ENCODE measurements at regions not wholly inside any gene's neighbourhood (a gene's known extent, or its start where the extent isn't known, plus 50 kb on each side); places are given as distances from the start of the nearest gene placed in this dataset.
"Not testable (repeated sequence)": the region's sequence is repeated elsewhere in the genome, so short reads cannot be mapped to it uniquely, and the experiment has no call there.

GRCh38 chr4:163077680-163078079, 89.0 kb downstream of the NAF1 start:
- no peak for DNase-seq

GRCh38 chr4:163072222-163072621, 94.5 kb downstream of the NAF1 start:
- no peak for DNase-seq

- no peak for DNase-seq
Measured at GRCh38 chr4:163071308-163071707, 95.4 kb downstream of the NAF1 start.

- DNase-seq: no peak
Measured at GRCh38 chr4:163070023-163070422, 96.7 kb downstream of the NAF1 start.

GRCh38 chr4:163063891-163064290, 102.8 kb downstream of the NAF1 start:
- no peak for DNase-seq

- no peak for DNase-seq
Measured at GRCh38 chr4:163048447-163048846, 118.2 kb downstream of the NAF1 start.

GRCh38 chr4:163042306-163042705, 124.4 kb downstream of the NAF1 start:
- DNase-seq: no peak

- no peak for DNase-seq
Measured at GRCh38 chr4:163017135-163017534, 149.6 kb downstream of the NAF1 start.

GRCh38 chr4:163012816-163013215, 153.9 kb downstream of the NAF1 start:
- DNase-seq: no peak

GRCh38 chr4:163003979-163004378, 162.7 kb downstream of the NAF1 start:
- DNase-seq: no peak

GRCh38 chr4:162988530-162988929, 178.2 kb downstream of the NAF1 start:
- no peak for DNase-seq

- DNase-seq: no peak
Measured at GRCh38 chr4:162985131-162985530, 181.6 kb downstream of the NAF1 start.

GRCh38 chr4:162984621-162985020, 182.1 kb downstream of the NAF1 start:
- no peak for DNase-seq

GRCh38 chr4:162981823-162982222, 184.9 kb downstream of the NAF1 start:
- DNase-seq: no peak

- no peak for DNase-seq
Measured at GRCh38 chr4:162978398-162978797, 188.3 kb downstream of the NAF1 start.

- no peak for DNase-seq
Measured at GRCh38 chr4:162977788-162978187, 188.9 kb downstream of the NAF1 start.

- no peak for DNase-seq
Measured at GRCh38 chr4:162972661-162973330, 193.9 kb downstream of the NAF1 start.

GRCh38 chr4:162969194-162969593, 197.5 kb downstream of the NAF1 start:
- DNase-seq: no peak

GRCh38 chr4:162965978-162966377, 200.7 kb downstream of the NAF1 start:
- DNase-seq: not testable (repeated sequence)

GRCh38 chr4:162959046-162959445, 207.6 kb downstream of the NAF1 start:
- DNase-seq: no peak

- DNase-seq: no peak
Measured at GRCh38 chr4:162957521-162958143, 209.1 kb downstream of the NAF1 start.

GRCh38 chr4:162954976-162955375, 211.7 kb downstream of the NAF1 start:
- DNase-seq: no peak

GRCh38 chr4:162952232-162952631, 214.5 kb downstream of the NAF1 start:
- DNase-seq: no peak

GRCh38 chr4:162945713-162946112, 221.0 kb downstream of the NAF1 start:
- DNase-seq: no peak

GRCh38 chr4:162943263-162943662, 223.4 kb downstream of the NAF1 start:
- DNase-seq: no peak

Measured in NCI-H1436 treated with DMSO at 0.1 percent for 48 hours (cell line).